ENCODE measurements at regions not wholly inside any gene's neighbourhood (a gene's known extent, or its start where the extent isn't known, plus 50 kb on each side); places are given as distances from the start of the nearest gene placed in this dataset.

- Histone ChIP-seq H3K27me3 (no peaks in the 10 kb centered on the region), H3K27ac (no peak overlapping the region), H3K4me3 (no peak overlapping the region), H3K36me3 (no peaks in the 10 kb centered on the region), H3K9me3 (no peaks in the 10 kb centered on the region), H3K4me1 (no peaks in the 10 kb centered on the region)
- no peak for FAIRE-seq
- no peak for ATAC-seq
- intact Hi-C loops (cut with DNase I): no loop called here
- WGBS, 2 donors: 84 to 87% methylated on average over 2 of the region's 2 CpGs
- no peak for TF ChIP-seq CTCF (IDR thresholded peaks at IDR 0.05)
- no peak for DNase-seq
These were observed 51.3 kb upstream of the PRLR start for GRCh38 chr5:35281613-35282012.
